ENCODE measurements at regions not wholly inside any gene's neighbourhood (a gene's known extent, or its start where the extent isn't known, plus 50 kb on each side); places are given as distances from the start of the nearest gene placed in this dataset.
"Not testable (repeated sequence)": the region's sequence is repeated elsewhere in the genome, so short reads cannot be mapped to it uniquely, and the experiment has no call there.

GRCh38 chr11:112624431-112624830, 336.8 kb upstream of the NCAM1 start:
- DNase-seq, result no peak

DNA sequence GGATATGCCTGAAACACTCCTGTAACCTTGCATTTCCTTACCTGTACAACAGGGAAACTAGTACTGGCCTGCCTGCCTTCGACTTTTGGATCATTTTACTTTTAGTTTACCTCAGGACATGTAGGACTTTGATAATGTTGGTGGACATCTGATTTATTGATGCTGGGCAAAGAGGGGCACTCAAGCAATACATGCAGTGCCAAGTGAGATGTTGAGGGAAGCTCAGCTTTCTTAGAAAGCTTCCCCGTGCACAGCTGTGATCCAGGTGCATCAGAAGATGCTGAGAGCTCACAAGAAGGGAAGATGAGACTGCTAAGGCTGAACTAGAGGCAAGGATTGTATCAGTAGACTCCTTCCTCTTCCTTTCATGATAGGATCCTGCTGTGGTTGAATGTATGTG, 336.2 kb upstream of the NCAM1 start:
- DNase-seq, result not testable (repeated sequence)

DNA sequence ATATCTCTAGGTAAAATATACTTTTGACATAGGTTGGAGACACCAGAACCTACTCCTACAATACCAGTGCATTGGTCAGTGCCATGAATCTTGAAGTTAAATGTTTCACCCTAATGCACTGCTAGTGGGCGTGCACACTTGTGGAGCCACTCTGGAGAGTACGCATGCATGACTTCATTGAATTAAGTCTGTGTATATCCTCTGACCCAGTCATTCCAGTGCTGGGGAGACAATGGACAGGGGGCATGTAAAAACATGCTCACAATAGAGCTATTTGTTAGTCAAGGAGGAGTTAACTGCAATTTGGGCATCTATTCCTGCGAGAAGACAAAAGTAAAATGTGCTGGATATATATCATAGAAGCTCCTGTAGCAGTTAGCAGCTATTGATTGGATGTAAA, 335.4 kb upstream of the NCAM1 start:
- no peak for DNase-seq

DNA sequence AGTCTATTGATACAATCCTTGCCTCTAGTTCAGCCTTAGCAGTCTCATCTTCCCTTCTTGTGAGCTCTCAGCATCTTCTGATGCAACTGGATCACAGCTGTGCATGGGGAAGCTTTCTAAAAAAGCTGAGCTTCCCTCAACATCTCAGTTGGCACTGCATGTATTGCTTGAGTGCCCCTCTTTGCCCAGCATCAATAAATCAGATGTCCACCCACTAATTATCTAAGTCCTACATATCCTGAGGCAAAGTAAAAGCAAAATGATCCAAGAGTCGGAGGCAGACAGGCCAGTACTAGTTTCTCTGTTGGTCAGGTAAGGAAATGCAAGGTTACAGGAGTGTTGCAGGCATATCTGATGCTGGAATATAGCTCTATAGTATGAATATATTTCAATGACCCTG, 334.5 kb upstream of the NCAM1 start:
- no peak for DNase-seq

GRCh38 chr11:112627588-112628045, 333.6 kb upstream of the NCAM1 start:
- no peak for DNase-seq

- no peak for DNase-seq
Observed at GRCh38 chr11:112628676-112629075, 332.5 kb upstream of the NCAM1 start.

DNA sequence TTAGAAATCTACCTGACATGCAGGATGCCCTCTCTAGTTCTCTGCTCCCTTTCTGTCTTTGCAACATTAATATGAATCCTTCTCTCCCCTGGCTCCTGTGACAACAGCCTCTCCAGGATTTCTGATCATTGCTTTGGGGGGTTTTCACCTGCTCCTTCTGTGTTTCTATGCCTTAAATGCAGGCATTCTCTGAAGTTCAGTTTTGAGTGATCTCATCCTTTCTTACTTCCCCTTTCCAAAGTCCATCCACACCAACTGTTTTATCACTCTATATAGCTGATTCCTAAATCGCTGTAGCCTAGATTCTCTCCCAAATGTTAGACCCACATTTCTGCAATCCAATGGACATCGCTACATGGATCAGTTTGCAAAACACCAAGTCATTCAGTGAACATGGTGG, 330.7 kb upstream of the NCAM1 start:
- no peak for DNase-seq

- DNase-seq, result no peak
Observed at GRCh38 chr11:112631333-112631732, 329.9 kb upstream of the NCAM1 start.

DNA sequence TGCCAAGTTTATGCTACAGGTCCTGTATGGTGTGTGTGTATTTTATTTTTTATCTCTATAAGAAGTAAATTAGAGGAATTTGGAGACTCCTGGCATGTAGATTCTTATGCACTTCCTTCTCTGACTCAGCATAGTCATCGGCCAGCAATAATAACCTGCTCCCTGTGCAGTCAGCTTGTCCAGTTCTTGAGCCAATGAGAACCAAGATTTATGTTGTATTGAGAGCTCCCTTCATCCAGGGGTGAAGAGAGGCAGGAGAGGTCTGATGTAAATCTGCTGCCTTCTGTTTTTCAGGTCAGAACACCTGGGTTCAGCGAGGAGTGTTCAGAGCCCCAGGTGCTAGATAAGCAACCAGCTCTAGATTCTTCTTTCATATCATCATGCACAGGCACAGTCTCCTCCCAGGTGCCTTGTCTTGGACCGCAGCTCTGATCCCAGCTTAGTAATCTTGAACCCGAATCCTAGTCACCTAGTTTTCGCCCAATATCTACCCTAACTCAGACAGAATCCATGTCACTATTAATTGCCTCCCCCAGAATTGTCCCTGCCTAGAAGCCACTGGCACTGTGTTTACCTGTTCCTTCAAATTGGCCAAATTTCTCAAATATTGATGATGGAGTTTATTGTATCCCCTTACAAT, 328.2 kb upstream of the NCAM1 start:
- no peak for DNase-seq

GRCh38 chr11:112634551-112634950, 326.7 kb upstream of the NCAM1 start:
- DNase-seq, result no peak

DNA sequence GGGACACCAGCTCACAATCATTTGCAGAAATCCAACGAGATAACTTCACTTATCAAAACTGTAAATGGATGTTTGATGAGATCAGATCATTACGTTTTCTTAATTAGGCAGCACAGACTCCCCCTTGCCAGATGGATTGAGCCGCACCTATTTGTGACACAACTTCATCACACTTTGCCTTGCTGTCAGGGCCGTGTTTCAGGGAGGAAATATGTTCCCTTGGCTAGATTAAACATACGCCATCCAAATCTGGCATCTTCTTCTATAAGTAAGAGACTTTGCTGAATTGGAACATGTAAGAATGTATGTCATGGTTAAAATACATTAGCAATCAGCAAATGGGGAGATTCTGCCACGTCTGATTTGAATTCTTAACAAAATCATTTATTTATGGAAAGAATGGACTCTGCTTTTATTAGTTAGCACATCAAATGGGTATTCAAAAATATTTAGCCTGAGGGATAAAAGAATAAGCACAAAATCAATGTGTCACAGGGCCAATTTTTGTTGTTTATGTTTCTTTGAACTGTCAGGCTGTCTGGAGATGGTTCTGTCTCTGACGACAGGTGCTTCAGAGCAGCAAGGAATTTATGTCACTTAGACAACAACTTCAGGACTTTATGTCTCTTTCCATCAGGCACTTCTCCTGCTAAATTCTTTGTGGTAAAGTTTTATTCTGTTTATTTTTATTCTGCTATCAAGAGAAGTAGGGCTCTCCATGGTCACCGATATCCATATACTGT, 326.1 kb upstream of the NCAM1 start:
- DNase-seq, result no peak

- no peak for DNase-seq
Observed at GRCh38 chr11:112637076-112637475, 324.1 kb upstream of the NCAM1 start.

- no peak for DNase-seq
Observed at GRCh38 chr11:112637876-112638275, 323.3 kb upstream of the NCAM1 start.

GRCh38 chr11:112639469-112639868, 321.8 kb upstream of the NCAM1 start:
- no peak for DNase-seq

DNA sequence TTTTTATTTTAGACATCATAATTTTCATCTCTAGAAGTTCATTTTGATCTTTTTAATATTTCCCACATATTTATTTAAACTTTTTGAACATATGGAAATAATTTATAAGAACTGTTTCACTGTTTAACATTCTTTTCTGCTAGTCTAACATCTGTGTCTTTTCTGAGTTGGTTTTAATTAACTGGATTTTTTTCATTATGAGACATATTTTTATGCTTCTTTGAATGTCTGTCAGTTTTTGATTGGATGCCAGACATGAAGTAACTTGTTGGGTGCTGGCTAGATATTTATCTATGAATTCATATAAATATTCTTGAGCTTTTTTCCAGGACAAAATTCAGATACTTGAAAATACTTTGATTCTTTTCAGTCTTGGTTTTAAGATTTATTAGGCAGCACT, 317.8 kb upstream of the NCAM1 start:
- DNase-seq, result no peak

- no peak for DNase-seq
Observed at GRCh38 chr11:112644410-112645131, 316.6 kb upstream of the NCAM1 start.

DNA sequence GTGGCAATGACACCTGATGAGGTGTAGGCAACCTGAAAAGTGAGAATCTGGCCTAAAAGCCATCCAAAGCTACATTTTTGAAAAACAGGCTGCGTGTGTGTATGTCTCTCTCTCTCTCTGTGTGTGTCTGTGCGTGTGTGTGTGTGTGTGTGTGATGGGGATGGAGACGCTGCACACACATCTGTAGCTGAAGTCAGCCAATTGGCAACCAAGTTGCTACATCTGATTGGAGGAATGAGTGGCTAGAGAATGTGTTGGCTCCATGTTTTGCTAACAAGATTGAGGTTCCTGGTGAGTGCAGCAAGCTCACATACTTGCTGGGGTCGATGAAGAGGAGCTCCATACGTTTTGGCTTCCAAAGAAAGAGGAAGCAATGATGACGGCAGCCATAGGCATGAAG, 311.4 kb upstream of the NCAM1 start:
- DNase-seq, result no peak

DNA sequence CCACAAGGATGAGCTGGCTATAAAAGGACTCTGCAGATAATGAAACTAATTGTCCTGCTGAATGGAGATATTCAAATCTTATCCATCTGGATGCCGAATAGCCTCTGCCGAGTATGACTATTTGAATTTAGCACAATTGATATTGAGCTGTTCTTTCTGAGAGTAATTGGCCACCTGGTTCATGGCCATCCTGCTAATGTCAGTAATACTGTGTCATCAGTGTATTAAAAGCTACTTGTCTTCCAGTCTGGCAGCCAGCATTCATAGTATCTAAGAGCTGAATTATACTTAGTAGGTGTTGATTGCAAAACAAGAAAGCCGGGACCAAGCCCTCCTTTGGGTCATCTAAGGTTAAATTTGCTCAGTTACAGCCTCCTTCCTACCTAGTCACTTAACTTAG, 310.7 kb upstream of the NCAM1 start:
- DNase-seq, result no peak

- no peak for DNase-seq
Observed at GRCh38 chr11:112651386-112651785, 309.8 kb upstream of the NCAM1 start.

GRCh38 chr11:112652786-112653390, 308.3 kb upstream of the NCAM1 start:
- DNase-seq, result no peak

DNA sequence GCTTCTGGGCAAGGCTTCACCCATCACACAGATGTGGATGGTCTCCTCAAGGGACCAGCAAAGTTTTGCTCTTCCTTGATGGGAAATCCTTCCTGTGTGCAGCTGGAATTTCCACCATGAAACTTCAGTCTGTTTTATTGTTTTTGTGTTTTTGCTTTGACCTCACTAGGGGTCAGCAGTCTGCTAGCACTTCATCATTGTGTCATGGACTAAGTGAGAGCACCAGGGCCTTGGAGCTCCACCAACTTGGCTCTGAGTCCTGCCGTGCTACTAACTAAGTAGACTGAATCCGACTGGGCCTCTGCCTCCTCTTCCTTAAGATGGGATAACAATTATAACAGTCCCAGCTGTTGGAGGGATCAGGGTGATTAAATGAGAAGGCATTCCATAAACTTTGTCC, 305.8 kb upstream of the NCAM1 start:
- DNase-seq, result no peak

- no peak for DNase-seq
Observed at GRCh38 chr11:112656772-112657428, 304.3 kb upstream of the NCAM1 start.

GRCh38 chr11:112658431-112658878, 302.8 kb upstream of the NCAM1 start:
- no peak for DNase-seq
